Osteoblast (primary cell): ENCODE measurements at regions not wholly inside any gene's neighbourhood (a gene's known extent, or its start where the extent isn't known, plus 50 kb on each side); places are given as distances from the start of the nearest gene placed in this dataset.

Experiments used
- DNase-seq: peaks from one replicate; pipeline ENCODE4 v3.0.0; 2011; ENCODE audit warnings: low spot score, mixed read lengths; ENCODE audit not compliant: insufficient read length; ENCODE audit errors: missing footprints
- H2AFZ ChIP-seq: 2 replicates; pipeline ENCODE4 v1.6.0; 2011; ENCODE audit warnings: mild to moderate bottlenecking, low read length
- H3K27ac ChIP-seq: 2 replicates; pipeline ENCODE4 v1.5.1; 2011; ENCODE audit warnings: mild to moderate bottlenecking, low read depth, low read length, moderate library complexity
- H3K27me3 ChIP-seq: 2 replicates; pipeline ENCODE4 v1.6.0; 2012; ENCODE audit warnings: mild to moderate bottlenecking, control low read depth, inconsistent platforms, low read length, moderate library complexity; ENCODE audit not compliant: insufficient read depth
- H3K36me3 ChIP-seq: 2 replicates; pipeline ENCODE4 v1.5.1; 2011; ENCODE audit warnings: mild to moderate bottlenecking, low read length, control low read depth, moderate library complexity; ENCODE audit not compliant: insufficient read depth
- H3K4me1 ChIP-seq: 2 replicates; pipeline ENCODE4 v1.5.1; 2011; ENCODE audit warnings: mild to moderate bottlenecking, low read length, control low read depth, moderate library complexity; ENCODE audit not compliant: insufficient read depth
- H3K4me2 ChIP-seq: 2 replicates; pipeline ENCODE4 v1.6.0; 2011; ENCODE audit warnings: mild to moderate bottlenecking, low read length; ENCODE audit not compliant: insufficient read depth
- H3K4me3 ChIP-seq: fragments of 200-600 bp; sonication (generic); 3 replicates; pipeline ENCODE4 v1.5.1; 2012; ENCODE audit warnings: mild to moderate bottlenecking, low read length, inconsistent platforms; ENCODE audit not compliant: insufficient read depth
- H3K79me2 ChIP-seq: 2 replicates; pipeline ENCODE4 v1.6.0; 2012; ENCODE audit warnings: mild to moderate bottlenecking, low read length, control low read depth, inconsistent platforms; ENCODE audit not compliant: insufficient read depth
- H3K9me3 ChIP-seq: 2 replicates; pipeline ENCODE4 v1.5.1; 2011; ENCODE audit warnings: low read depth, low read length, control low read depth
- H4K20me1 ChIP-seq: 2 replicates; pipeline ENCODE4 v1.6.0; 2012; ENCODE audit warnings: mild to moderate bottlenecking, low read length, control low read depth; ENCODE audit not compliant: insufficient read depth
- CTCF ChIP-seq: IDR thresholded peaks from 2 replicates; pipeline ENCODE4 v1.5.1; 2011; ENCODE audit warnings: mild to moderate bottlenecking, low read depth, low read length, moderate library complexity; ENCODE audit errors: extremely low read depth

- H3K4me3 ChIP-seq: no peak overlapping the region
- no peak overlapping the region for H3K4me2 ChIP-seq
- no peaks in the 10 kb centered on the region for H3K27me3 ChIP-seq
- DNase-seq: no peak
- H2AFZ ChIP-seq: no peak overlapping the region
- H3K27ac ChIP-seq: no peak overlapping the region
- H3K9me3 ChIP-seq: no peaks in the 10 kb centered on the region
- H3K4me1 ChIP-seq: no peaks in the 10 kb centered on the region
- no peaks in the 10 kb centered on the region for H3K36me3 ChIP-seq
- no peaks in the 10 kb centered on the region for H3K79me2 ChIP-seq
- no peak for TF ChIP-seq CTCF
- H4K20me1 ChIP-seq: no peaks in the 10 kb centered on the region
These were observed 573.0 kb downstream of the TUSC7 start for GRCh38 chr3:117282566-117282965.

GRCh38 chr3:117285737-117286136 is 576.2 kb downstream of the TUSC7 start:
- DNase-seq: no peak
- H3K27me3 ChIP-seq: no peaks in the 10 kb centered on the region
- H3K27ac ChIP-seq: no peak overlapping the region
- H3K36me3 ChIP-seq: no peaks in the 10 kb centered on the region
- H3K4me1 ChIP-seq: no peaks in the 10 kb centered on the region
- no peaks in the 10 kb centered on the region for H4K20me1 ChIP-seq
- H3K9me3 ChIP-seq: no peaks in the 10 kb centered on the region
- H2AFZ ChIP-seq: no peak overlapping the region
- no peak for TF ChIP-seq CTCF
- no peaks in the 10 kb centered on the region for H3K79me2 ChIP-seq
- no peak overlapping the region for H3K4me2 ChIP-seq
- H3K4me3 ChIP-seq: no peak overlapping the region

GRCh38 chr3:117286488-117286887 is 576.9 kb downstream of the TUSC7 start:
- no peaks in the 10 kb centered on the region for H3K9me3 ChIP-seq
- no peaks in the 10 kb centered on the region for H4K20me1 ChIP-seq
- TF ChIP-seq CTCF: no peak
- H3K4me3 ChIP-seq: no peak overlapping the region
- no peaks in the 10 kb centered on the region for H3K36me3 ChIP-seq
- H3K27ac ChIP-seq: no peak overlapping the region
- DNase-seq: no peak
- no peaks in the 10 kb centered on the region for H3K27me3 ChIP-seq
- no peak overlapping the region for H3K4me2 ChIP-seq
- no peaks in the 10 kb centered on the region for H3K79me2 ChIP-seq
- no peak overlapping the region for H2AFZ ChIP-seq
- H3K4me1 ChIP-seq: no peaks in the 10 kb centered on the region

- Histone ChIP-seq H3K79me2 (no peaks in the 10 kb centered on the region), H3K4me3 (no peak overlapping the region), H3K4me2 (no peak overlapping the region), H4K20me1 (no peaks in the 10 kb centered on the region), H3K36me3 (no peaks in the 10 kb centered on the region), H3K9me3 (no peaks in the 10 kb centered on the region), H3K4me1 (no peaks in the 10 kb centered on the region), H3K27ac (no peak overlapping the region), H3K27me3 (no peaks in the 10 kb centered on the region), H2AFZ (no peak overlapping the region)
- no peak for TF ChIP-seq CTCF
- no peak for DNase-seq
These were observed 578.0 kb downstream of the TUSC7 start for GRCh38 chr3:117287602-117288001.
